Vagina (tissue), 2 donors: ENCODE measurements at regions not wholly inside any gene's neighbourhood (a gene's known extent, or its start where the extent isn't known, plus 50 kb on each side); places are given as distances from the start of the nearest gene placed in this dataset.

Experiments
- CTCF ChIP-seq, 3 experiments: fragments of 450-650 bp in 2 of 3; fragments of 200-600 bp in 1 of 3; sonication (generic) in 1 of 3; IDR thresholded peaks; one replicate each; pipeline ENCODE4 v1.5.1; 2017 to 2019; ENCODE audit warnings: antibody characterized with exemption in 3 of 3, mild to moderate bottlenecking in 2 of 3, moderate library complexity in 2 of 3
- POLR2A ChIP-seq, 2 donors: fragments of 450-650 bp; IDR thresholded peaks; one replicate each; pipeline ENCODE4 v1.6.1; 2017; ENCODE audit warnings: antibody characterized with exemption in 2 of 2, mild to moderate bottlenecking in 2 of 2, moderate library complexity in 2 of 2
- POLR2AphosphoS5 ChIP-seq, 2 donors: sonication (generic); formaldehyde crosslinking; IDR thresholded peaks; one replicate each; pipeline ENCODE4 v1.9.0; 2017; ENCODE audit warnings: antibody characterized with exemption in 2 of 2, mild to moderate bottlenecking in 2 of 2, low read depth in 1 of 2; ENCODE audit not compliant: insufficient read depth in 1 of 2

- TF ChIP-seq CTCF (IDR thresholded peaks at IDR 0.05), result no peak
- no peak for TF ChIP-seq POLR2A (IDR thresholded peaks at IDR 0.05)
- TF ChIP-seq POLR2AphosphoS5 (IDR thresholded peaks at IDR 0.05; ENCODE audit: insufficient read depth in 1 of 2, low read depth in 1 of 2), result no peak
These were observed 155.9 kb downstream of the FAM174A start for GRCh38 chr5:100691085-100691484.
